Calu3 (cell line): ENCODE measurements at regions not wholly inside any gene's neighbourhood (a gene's known extent, or its start where the extent isn't known, plus 50 kb on each side); places are given as distances from the start of the nearest gene placed in this dataset.

Experiments
- BruUV-seq: library from RNA; stranded (reverse); fragments of 400-500 nt; replicated peaks from 2 replicates; lab custom pipeline; 2021; lab: Mats Ljungman, UMichigan
- CTCF ChIA-PET: fragments of 300-600 bp; sonication (Branson Sonifier 250); formaldehyde crosslinking; loops from one replicate; lab custom pipeline; 2022; ENCODE audit warnings: antibody characterized with exemption; lab: Charles Lee
- DNase-seq: peaks from one replicate; pipeline ENCODE4 v3.0.0; 2022
- H3K27ac Mint-ChIP-seq: one replicate; pipeline ENCODE4 v1.8.0; 2022; ENCODE audit warnings: mixed read lengths; ENCODE audit not compliant: unreplicated experiment
- H3K27me3 Mint-ChIP-seq: one replicate; pipeline ENCODE4 v1.8.0; 2022; ENCODE audit warnings: mixed read lengths; ENCODE audit not compliant: unreplicated experiment
- H3K36me3 Mint-ChIP-seq: one replicate; pipeline ENCODE4 v1.8.0; 2022; ENCODE audit warnings: mild to moderate bottlenecking, moderate library complexity, mixed read lengths; ENCODE audit not compliant: insufficient read depth, unreplicated experiment
- H3K4me1 Mint-ChIP-seq: one replicate; pipeline ENCODE4 v1.8.0; 2022; ENCODE audit warnings: mild to moderate bottlenecking, low read depth, mixed read lengths; ENCODE audit not compliant: unreplicated experiment
- H3K4me3 Mint-ChIP-seq: one replicate; pipeline ENCODE4 v1.8.0; 2022; ENCODE audit warnings: mild to moderate bottlenecking, low read depth, moderate library complexity, mixed read lengths; ENCODE audit not compliant: unreplicated experiment
- H3K9me3 Mint-ChIP-seq: one replicate; pipeline ENCODE4 v1.8.0; 2022; ENCODE audit warnings: low read depth, mixed read lengths; ENCODE audit not compliant: unreplicated experiment
- intact Hi-C: fragments of 100-400 bp; cut with micrococcal nuclease; formaldehyde crosslinking; loops from one replicate; pipeline ENCODE4 v1.10.0; 2022; ENCODE audit not compliant: unreplicated experiment
- TF ChIP-seq, protein P1 (sequence below): fragments of 200-600 bp; IDR thresholded peaks from one replicate; pipeline ENCODE4 v1.8.0; 2022; ENCODE audit warnings: antibody characterized with exemption; ENCODE audit not compliant: unreplicated experiment

DNA sequence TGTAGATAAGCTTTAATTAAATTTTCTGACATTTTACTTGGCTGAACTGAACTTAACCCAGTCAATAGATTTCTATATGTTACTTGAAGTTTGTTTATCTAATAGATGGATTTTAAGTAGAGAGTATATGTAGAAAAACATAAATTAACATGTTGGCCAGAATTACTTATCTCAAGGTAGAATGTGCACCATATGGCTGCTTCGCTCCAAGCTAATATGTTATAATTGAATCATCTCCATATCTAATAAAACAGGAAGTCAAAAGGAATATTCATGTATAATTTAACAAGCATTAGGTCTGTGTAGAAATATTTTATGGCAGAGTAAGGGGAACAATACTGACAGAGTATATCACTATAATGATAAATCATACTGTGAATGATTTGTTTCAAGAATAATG is 650.7 kb upstream of the ALCAM start:
- Mint-ChIP-seq H3K27me3 (no peaks in the 10 kb centered on the region), H3K9me3 (no peaks in the 10 kb centered on the region), H3K4me1 (no peaks in the 10 kb centered on the region), H3K4me3 (no peak overlapping the region), H3K36me3 (no peaks in the 10 kb centered on the region), H3K27ac (no peak overlapping the region)
- DNase-seq, result no peak
- intact Hi-C loops, result loop anchor here (2.0 kb wide), 1 partner anchor 73 kb away; no protein-coding TSS in a partner anchor
- TF ChIP-seq, protein P1, sequence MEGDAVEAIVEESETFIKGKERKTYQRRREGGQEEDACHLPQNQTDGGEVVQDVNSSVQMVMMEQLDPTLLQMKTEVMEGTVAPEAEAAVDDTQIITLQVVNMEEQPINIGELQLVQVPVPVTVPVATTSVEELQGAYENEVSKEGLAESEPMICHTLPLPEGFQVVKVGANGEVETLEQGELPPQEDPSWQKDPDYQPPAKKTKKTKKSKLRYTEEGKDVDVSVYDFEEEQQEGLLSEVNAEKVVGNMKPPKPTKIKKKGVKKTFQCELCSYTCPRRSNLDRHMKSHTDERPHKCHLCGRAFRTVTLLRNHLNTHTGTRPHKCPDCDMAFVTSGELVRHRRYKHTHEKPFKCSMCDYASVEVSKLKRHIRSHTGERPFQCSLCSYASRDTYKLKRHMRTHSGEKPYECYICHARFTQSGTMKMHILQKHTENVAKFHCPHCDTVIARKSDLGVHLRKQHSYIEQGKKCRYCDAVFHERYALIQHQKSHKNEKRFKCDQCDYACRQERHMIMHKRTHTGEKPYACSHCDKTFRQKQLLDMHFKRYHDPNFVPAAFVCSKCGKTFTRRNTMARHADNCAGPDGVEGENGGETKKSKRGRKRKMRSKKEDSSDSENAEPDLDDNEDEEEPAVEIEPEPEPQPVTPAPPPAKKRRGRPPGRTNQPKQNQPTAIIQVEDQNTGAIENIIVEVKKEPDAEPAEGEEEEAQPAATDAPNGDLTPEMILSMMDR, result no peak
- CTCF ChIA-PET, result interaction anchor here (0.7 kb wide), 1 partner anchor 10 kb away, joined by 3 read pairs; no protein-coding TSS in a partner anchor
- BruUV-seq, result no TSS peak

- H3K9me3 Mint-ChIP-seq, result no peaks in the 10 kb centered on the region
- intact Hi-C loops, result loop anchor here (2.0 kb wide), 1 partner anchor 75 kb away; no protein-coding TSS in a partner anchor
- TF ChIP-seq, protein P1, result no peak
- no peak for DNase-seq
- H3K27me3 Mint-ChIP-seq, result no peaks in the 10 kb centered on the region
- CTCF ChIA-PET, result interaction anchor here (0.7 kb wide), 1 partner anchor 175 kb away, joined by 3 read pairs; no protein-coding TSS in a partner anchor
- no peak overlapping the region for H3K27ac Mint-ChIP-seq
- H3K4me1 Mint-ChIP-seq, result no peaks in the 10 kb centered on the region
- BruUV-seq, result no TSS peak
- H3K36me3 Mint-ChIP-seq, result no peaks in the 10 kb centered on the region
- H3K4me3 Mint-ChIP-seq, result no peak overlapping the region
Observed at GRCh38 chr3:104717828-104718196, 648.9 kb upstream of the ALCAM start.

GRCh38 chr3:104723000-104723399 is 643.7 kb upstream of the ALCAM start:
- no peak overlapping the region for H3K27ac Mint-ChIP-seq
- H3K27me3 Mint-ChIP-seq, result no peaks in the 10 kb centered on the region
- no peaks in the 10 kb centered on the region for H3K9me3 Mint-ChIP-seq
- no TSS peak for BruUV-seq
- CTCF ChIA-PET, result no interaction called here
- DNase-seq, result no peak
- no peak overlapping the region for H3K4me3 Mint-ChIP-seq
- TF ChIP-seq, protein P1, result no peak
- H3K4me1 Mint-ChIP-seq, result no peaks in the 10 kb centered on the region
- no peaks in the 10 kb centered on the region for H3K36me3 Mint-ChIP-seq
- intact Hi-C loops, result no loop called here

DNA sequence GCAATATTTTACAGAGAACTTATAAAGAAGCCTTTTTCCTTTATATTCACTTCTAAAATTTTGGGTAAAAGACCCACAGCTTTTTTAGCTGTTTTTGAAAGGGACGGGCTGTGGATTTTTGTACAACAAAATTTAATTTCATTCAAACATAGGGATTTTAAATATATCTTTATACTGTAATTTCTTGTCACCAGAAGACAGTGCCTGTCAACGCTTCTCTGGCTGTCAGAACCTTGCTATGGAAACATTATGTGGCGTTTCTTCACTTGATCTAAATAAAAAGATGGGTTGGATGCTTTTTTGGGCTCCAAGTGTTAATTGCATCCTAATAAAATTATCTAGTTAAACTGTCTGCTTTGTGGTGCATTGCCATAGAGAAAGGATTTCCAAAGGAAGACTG is 635.6 kb upstream of the ALCAM start:
- Mint-ChIP-seq H3K27me3 (no peaks in the 10 kb centered on the region), H3K4me1 (no peaks in the 10 kb centered on the region)
- intact Hi-C loops, result no loop called here

More for the DNA sequence above, 635.6 kb upstream of the ALCAM start:
- no TSS peak for BruUV-seq
- Mint-ChIP-seq H3K27ac (no peak overlapping the region), H3K4me3 (no peak overlapping the region), H3K9me3 (no peaks in the 10 kb centered on the region), H3K36me3 (no peaks in the 10 kb centered on the region)
- TF ChIP-seq, protein P1, result no peak
- no peak for DNase-seq
- CTCF ChIA-PET, result no interaction called here
